SU-DHL-6 (cell line): ENCODE measurements at regions not wholly inside any gene's neighbourhood (a gene's known extent, or its start where the extent isn't known, plus 50 kb on each side); places are given as distances from the start of the nearest gene placed in this dataset.
"Not testable (repeated sequence)": the region's sequence is repeated elsewhere in the genome, so short reads cannot be mapped to it uniquely, and the experiment has no call there.

ENCODE experiments used
- H2AFZ ChIP-seq: fragments of 200-600 bp; sonication (generic); 2 replicates; pipeline ENCODE4 v1.6.1; 2014; ENCODE audit warnings: low read depth, mild to moderate bottlenecking, moderate library complexity, mixed read lengths, antibody characterized with exemption, low read length; ENCODE audit not compliant: severe bottlenecking
- H3F3A ChIP-seq: fragments of 200-600 bp; shearing (Covaris generic); 2 replicates; pipeline ENCODE4 v1.6.0; 2016; ENCODE audit warnings: antibody characterized with exemption, mild to moderate bottlenecking; ENCODE audit not compliant: insufficient read depth
- H3K27ac ChIP-seq: fragments of 200-600 bp; sonication (generic); 2 replicates; pipeline ENCODE4 v1.5.1; 2016; ENCODE audit warnings: low read depth, mild to moderate bottlenecking, low read length, moderate library complexity, mixed read lengths
- H3K27me3 ChIP-seq: fragments of 200-600 bp; sonication (generic), shearing (Covaris generic); 2 replicates; pipeline ENCODE4 v1.6.0; 2014; ENCODE audit warnings: mild to moderate bottlenecking, low read length
- H3K36me3 ChIP-seq: fragments of 200-600 bp; sonication (generic); 2 replicates; pipeline ENCODE4 v1.6.1; 2014; ENCODE audit warnings: mild to moderate bottlenecking, low read length, mixed read lengths
- H3K4me2 ChIP-seq: fragments of 300-600, 200-600 bp; shearing (Covaris generic), sonication (generic); 2 replicates; pipeline ENCODE4 v1.6.0; 2014; ENCODE audit warnings: low read length, low read depth, mild to moderate bottlenecking; ENCODE audit not compliant: poor library complexity, severe bottlenecking
- H3K4me3 ChIP-seq: fragments of 200-600 bp; sonication (generic); 2 replicates; pipeline ENCODE4 v1.5.1; 2014; ENCODE audit warnings: antibody characterized with exemption, low read length, mild to moderate bottlenecking, mixed read lengths; ENCODE audit not compliant: insufficient read depth, poor library complexity, severe bottlenecking
- H3K79me2 ChIP-seq: fragments of 200-600 bp; sonication (generic); 2 replicates; pipeline ENCODE4 v1.6.1; 2014; ENCODE audit warnings: mild to moderate bottlenecking, low read length, moderate library complexity; ENCODE audit not compliant: insufficient read depth
- H3K9ac ChIP-seq: fragments of 200-600 bp; sonication (generic); 2 replicates; pipeline ENCODE4 v1.7.0; 2014; ENCODE audit warnings: mild to moderate bottlenecking, low read length
- H3K9me2 ChIP-seq: fragments of 200-600 bp; sonication (generic); replicated peaks from 2 replicates; pipeline ENCODE4 v1.6.1; 2014; ENCODE audit warnings: low read length; ENCODE audit not compliant: insufficient read depth
- H3K9me3 ChIP-seq: fragments of 200-600 bp; sonication (generic); 2 replicates; pipeline ENCODE4 v1.6.1; 2014; ENCODE audit warnings: low read length, mixed read lengths; ENCODE audit not compliant: insufficient read depth
- H4K20me1 ChIP-seq: fragments of 200-600 bp; sonication (generic); 2 replicates; pipeline ENCODE4 v1.6.1; 2014; ENCODE audit warnings: low read depth, mild to moderate bottlenecking, antibody characterized with exemption, low read length, moderate library complexity, mixed read lengths
- EZH2phosphoT487 ChIP-seq: fragments of 200-600 bp; sonication (generic), shearing (Covaris generic); conservative IDR thresholded peaks from 2 replicates; pipeline ENCODE4 v1.6.1; 2018; ENCODE audit warnings: mild to moderate bottlenecking, antibody characterized with exemption, low read length, moderate library complexity, mixed read lengths
- TF ChIP-seq, protein P1 (sequence below): fragments of 200-600 bp; sonication (generic); IDR thresholded peaks from one replicate; pipeline ENCODE4 v1.5.1; 2017; ENCODE audit warnings: antibody characterized with exemption, mild to moderate bottlenecking, low read length, moderate library complexity; ENCODE audit not compliant: insufficient read depth, poor library complexity, severe bottlenecking

DNA sequence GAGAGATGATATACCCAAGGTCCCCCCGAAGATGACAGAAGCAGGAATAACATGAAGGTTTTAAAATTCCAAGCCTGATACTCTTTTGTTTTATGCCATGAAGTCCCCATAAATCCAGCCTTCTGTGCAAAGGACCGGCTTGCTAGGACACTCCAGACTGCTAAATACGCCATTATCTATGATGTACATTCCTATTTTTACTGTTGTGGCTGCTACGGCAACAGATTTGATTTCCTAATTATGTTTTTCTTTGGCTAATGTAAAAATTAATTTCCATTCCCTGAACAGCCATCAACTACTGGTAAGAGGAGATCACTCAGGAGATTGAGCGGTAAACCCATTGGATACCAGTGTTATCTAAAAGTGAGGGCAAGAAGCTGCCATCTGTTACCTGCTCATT lies 1090.8 kb downstream of the TYW1 start:
- no peaks in the 10 kb centered on the region for H3K9me2 ChIP-seq
- no peak overlapping the region for H3K27ac ChIP-seq
- H3K9ac ChIP-seq = no peak overlapping the region
- no peaks in the 10 kb centered on the region for H3K79me2 ChIP-seq
- H3K4me2 ChIP-seq = no peak overlapping the region
- H3K9me3 ChIP-seq = no peaks in the 10 kb centered on the region; the same call in 1 of the 2 replicates
- H3K4me3 ChIP-seq = no peak overlapping the region
- H3K36me3 ChIP-seq = no peaks in the 10 kb centered on the region
- no peaks in the 10 kb centered on the region for H4K20me1 ChIP-seq
- no peaks in the 10 kb centered on the region for H3F3A ChIP-seq
- no peak overlapping the region for H2AFZ ChIP-seq
- TF ChIP-seq EZH2phosphoT487 = no peak
- TF ChIP-seq, protein P1, sequence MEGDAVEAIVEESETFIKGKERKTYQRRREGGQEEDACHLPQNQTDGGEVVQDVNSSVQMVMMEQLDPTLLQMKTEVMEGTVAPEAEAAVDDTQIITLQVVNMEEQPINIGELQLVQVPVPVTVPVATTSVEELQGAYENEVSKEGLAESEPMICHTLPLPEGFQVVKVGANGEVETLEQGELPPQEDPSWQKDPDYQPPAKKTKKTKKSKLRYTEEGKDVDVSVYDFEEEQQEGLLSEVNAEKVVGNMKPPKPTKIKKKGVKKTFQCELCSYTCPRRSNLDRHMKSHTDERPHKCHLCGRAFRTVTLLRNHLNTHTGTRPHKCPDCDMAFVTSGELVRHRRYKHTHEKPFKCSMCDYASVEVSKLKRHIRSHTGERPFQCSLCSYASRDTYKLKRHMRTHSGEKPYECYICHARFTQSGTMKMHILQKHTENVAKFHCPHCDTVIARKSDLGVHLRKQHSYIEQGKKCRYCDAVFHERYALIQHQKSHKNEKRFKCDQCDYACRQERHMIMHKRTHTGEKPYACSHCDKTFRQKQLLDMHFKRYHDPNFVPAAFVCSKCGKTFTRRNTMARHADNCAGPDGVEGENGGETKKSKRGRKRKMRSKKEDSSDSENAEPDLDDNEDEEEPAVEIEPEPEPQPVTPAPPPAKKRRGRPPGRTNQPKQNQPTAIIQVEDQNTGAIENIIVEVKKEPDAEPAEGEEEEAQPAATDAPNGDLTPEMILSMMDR = no peak
- no peaks in the 10 kb centered on the region for H3K27me3 ChIP-seq

GRCh38 chr7:68088879-68089278 lies 1092.2 kb downstream of the TYW1 start:
- no peaks in the 10 kb centered on the region for H3K79me2 ChIP-seq
- no peaks in the 10 kb centered on the region for H4K20me1 ChIP-seq
- no peak overlapping the region for H3K27ac ChIP-seq
- no peak for TF ChIP-seq EZH2phosphoT487
- TF ChIP-seq, protein P1 = no peak
- no peak overlapping the region for H3K4me3 ChIP-seq
- H3K9me3 ChIP-seq = no peaks in the 10 kb centered on the region; the same call in 1 of the 2 replicates
- no peak overlapping the region for H3K9ac ChIP-seq
- H3F3A ChIP-seq = no peaks in the 10 kb centered on the region
- H3K27me3 ChIP-seq = no peaks in the 10 kb centered on the region
- no peaks in the 10 kb centered on the region for H3K36me3 ChIP-seq
- H3K9me2 ChIP-seq = no peaks in the 10 kb centered on the region
- no peak overlapping the region for H2AFZ ChIP-seq
- no peak overlapping the region for H3K4me2 ChIP-seq

DNA sequence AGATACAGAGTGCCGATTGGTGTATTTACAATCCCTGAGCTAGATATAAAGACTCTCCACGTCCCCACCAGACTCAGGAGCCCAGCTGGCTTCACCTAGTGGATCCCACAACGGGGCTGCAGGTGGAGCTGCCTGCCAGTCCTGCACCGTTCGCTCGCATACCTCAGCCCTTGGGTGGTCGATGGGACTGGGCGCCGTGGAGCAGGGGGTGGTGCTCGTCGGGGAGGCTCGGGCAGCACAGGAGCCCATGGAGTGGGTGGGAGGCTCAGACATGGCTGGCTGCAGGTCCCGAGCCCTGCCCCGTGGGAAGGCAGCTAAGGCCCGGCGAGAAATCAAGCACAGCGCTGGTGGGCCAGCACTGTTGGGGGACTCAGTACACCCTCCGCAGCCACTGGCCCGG lies 1093.6 kb downstream of the TYW1 start:
- H2AFZ ChIP-seq, H3K27me3 ChIP-seq, H3K4me2 ChIP-seq, H3K79me2 ChIP-seq, H3K9me2 ChIP-seq, H4K20me1 ChIP-seq, H3K9me3 ChIP-seq, H3K9ac ChIP-seq, H3K4me3 ChIP-seq, H3K36me3 ChIP-seq, H3K27ac ChIP-seq, H3F3A ChIP-seq: not testable (repeated sequence)

DNA sequence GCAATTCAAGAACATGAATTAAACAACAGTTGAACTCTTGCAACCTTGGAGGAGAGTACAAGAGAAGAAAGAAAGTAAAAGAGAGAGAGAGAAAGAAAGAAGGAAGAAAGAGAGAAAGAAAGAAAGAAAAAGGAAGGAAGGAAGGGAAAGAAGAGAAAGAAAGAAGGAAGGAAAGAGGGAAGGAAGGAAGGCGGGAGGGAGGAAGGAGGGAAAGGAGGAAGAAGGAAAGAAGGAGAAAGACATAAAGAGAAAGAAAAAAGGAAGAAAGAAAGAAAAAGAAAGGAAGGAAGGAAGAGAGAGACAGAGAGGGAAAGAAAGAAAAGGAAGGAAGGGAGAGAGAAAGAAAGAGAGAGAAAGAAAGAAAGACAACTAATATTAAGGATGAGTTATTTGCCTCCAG lies 1106.7 kb downstream of the TYW1 start:
- H4K20me1 ChIP-seq = no peaks in the 10 kb centered on the region
- H3K79me2 ChIP-seq = no peaks in the 10 kb centered on the region
- no peaks in the 10 kb centered on the region for H3F3A ChIP-seq
- no peak overlapping the region for H3K9ac ChIP-seq
- H3K36me3 ChIP-seq = no peaks in the 10 kb centered on the region
- H3K27ac ChIP-seq = no peak overlapping the region
- no peaks in the 10 kb centered on the region for H3K27me3 ChIP-seq
- no peak overlapping the region for H3K4me3 ChIP-seq
- H3K9me3 ChIP-seq = no peaks in the 10 kb centered on the region
- TF ChIP-seq, protein P1 = no peak
- TF ChIP-seq EZH2phosphoT487 = no peak
- H3K4me2 ChIP-seq = no peak overlapping the region
- H3K9me2 ChIP-seq = no peaks in the 10 kb centered on the region
- no peak overlapping the region for H2AFZ ChIP-seq
